CD4-positive, alpha-beta T cell treated with Interleukin-6 for 4 hours (primary cell): ENCODE measurements at regions not wholly inside any gene's neighbourhood (a gene's known extent, or its start where the extent isn't known, plus 50 kb on each side); places are given as distances from the start of the nearest gene placed in this dataset.

Experiments used
- DNase-seq: peaks from one replicate; pipeline ENCODE4 v3.0.0-alpha.2; 2020; ENCODE audit warnings: mixed read lengths

DNA sequence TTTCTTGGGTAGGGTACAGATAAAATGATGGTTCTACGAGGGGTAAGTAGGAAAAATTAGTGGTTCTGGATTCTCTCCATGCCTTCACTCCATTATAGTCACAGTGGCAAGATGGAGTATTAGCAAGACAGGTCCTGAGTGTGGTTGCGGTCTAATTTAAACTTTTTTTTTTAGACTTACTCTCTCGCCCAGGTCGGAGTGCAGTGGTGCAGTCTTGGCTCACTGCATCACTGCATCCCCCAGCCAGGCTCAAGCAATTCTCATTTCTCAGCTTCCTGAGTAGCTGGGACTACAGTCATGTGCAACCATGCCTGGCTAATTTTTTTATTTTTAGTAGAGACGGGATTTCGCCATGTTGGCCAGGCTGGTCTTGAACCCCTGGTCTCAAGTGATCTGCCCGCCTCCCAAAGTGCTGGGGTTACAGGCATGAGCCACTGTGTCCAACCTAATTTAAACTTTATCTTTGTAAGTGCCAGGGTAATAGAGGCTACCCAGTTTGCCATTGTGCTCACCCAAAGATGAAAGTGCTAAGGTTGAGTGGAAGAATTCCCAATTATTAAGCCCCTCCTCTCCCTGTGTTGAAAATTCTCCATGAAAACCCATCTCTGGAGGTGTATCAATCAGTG lies 135.6 kb downstream of the TM9SF2 start:
- no peak for DNase-seq

DNA sequence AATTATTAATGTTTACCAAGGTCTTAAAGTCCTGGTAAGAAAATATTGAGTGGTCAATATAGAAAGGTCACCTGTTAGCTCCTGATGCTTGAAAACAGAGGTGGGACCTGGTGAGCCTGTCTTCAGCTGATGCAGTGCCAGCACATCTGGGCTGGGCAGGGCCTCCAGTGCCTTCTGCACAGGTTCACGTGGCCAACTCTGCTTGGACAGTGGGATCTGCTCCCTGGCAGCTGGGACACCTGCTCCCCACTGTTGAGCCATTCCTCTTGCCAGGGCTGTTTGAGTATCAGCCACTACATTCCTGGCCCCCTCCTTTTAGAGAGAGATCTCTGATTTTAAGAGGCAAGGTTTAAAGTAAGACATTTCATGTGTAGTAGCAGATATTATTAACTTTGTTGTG lies 135.0 kb downstream of the TM9SF2 start:
- DNase-seq: no peak

DNA sequence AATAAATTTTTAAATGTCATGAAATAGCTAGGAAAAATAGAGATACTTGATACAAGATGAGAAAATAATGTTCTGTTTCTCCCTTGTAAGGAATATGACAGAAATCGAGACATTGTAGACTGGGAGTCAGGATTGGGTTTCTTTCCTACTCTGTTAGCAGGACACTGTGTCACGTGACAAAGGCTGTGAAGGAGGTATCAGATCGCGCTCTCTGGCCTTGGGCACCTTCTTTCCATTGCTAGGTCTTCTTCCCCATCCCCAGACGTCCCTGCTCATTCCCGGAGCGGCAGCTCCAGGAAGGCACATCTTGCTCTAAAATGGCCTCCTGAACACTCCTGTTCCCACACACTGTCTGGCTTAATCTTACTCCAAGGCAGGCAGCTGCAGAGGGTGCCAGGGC lies 133.4 kb downstream of the TM9SF2 start:
- no peak for DNase-seq

DNA sequence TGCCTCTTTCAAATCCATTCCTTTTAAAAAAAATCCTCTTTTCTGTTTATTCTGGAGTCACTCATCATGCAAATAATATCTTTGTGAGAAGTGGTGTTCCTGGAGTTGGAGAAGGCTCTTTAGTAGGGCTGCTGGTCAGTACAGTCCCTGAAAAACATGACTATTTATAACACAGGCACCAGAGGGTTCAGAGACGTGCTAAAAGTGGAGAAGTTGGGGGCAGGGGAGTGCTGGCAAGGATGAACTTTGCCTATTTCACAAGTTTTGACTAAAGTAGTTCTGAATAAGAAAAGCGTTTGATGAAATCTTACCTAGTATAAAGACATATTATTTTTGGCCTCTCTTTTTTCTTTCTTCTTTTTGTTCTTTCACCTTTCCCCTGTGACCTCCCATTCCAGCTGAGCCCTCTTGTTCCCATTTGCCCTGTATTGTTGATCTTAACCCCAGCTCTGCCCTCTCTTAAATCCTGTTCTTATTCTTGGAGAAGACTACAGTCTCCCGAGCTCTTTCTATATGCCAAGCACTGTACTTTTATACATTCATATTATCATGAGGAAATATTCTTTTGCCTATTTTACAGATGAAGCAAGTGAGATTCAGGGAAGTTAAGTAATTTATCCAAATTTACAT lies 129.1 kb downstream of the TM9SF2 start:
- DNase-seq: no peak

DNA sequence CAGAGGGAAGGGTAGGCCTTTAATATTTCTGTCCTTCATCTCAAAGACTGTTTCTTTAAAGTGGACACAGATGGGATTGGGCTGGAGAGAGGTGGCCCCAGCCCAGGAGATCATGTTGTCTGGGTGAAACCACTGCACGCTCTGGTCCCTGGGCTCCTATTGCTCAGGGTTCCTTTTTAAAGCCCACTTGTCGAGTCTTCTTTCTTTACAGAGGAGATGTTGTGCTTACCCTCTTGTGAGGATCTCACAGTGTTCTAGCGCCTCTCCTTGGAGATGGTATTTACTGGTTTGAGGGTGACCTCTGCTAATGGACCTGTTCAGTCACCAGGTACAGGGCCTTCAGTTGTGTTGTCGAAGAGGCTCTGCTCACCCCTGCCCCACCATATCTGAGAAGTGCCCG lies 128.4 kb downstream of the TM9SF2 start:
- no peak for DNase-seq

DNA sequence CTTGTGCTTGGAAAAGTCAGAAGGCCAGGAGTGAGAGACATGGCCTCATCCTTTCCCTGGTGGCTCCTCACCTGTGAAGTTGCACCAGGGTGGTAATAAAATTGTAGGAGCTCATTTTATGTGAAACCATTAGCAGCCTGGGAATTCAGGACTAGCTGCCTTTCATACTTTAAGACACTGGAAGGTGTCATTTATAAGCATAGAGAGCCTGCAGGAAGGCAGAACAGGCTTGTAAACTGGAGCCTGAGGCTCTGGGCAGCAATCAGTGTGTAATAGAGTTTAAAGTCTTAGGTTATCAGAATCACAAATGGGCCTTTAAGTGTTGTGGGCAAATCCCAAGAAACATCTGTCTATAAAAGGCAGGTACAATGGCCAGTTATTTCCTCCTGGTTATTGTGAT lies 127.2 kb downstream of the TM9SF2 start:
- no peak for DNase-seq

DNA sequence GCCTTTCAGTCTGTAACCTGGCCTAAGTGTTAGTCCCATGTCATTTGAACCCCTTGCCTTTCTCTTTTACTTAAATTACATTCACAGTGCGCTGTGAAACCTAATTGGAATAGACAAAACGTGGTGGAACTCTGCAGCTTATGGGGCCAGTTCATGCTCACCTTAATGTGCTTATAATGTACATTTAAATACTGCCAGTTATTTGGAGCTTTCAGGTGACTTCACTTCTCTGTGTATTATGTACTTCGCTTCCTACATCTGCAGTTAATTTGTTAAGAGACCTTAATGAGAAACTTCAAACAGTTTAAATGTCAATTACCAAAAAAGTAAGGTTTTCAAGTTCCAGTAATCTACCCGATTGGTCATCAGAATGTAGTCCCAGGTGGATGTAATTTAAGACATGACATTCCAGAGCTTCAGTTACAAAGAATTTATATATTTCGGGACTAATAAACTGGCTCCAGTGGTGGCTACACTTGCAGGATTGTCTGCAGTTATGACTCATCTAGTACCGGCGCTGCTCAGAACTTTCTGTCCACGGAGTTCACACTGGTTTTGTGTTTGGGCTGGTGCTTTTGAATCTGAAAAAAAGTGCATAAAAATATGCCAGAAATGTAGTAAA lies 125.3 kb downstream of the TM9SF2 start:
- peak; percentile 10 for DNase-seq

DNA sequence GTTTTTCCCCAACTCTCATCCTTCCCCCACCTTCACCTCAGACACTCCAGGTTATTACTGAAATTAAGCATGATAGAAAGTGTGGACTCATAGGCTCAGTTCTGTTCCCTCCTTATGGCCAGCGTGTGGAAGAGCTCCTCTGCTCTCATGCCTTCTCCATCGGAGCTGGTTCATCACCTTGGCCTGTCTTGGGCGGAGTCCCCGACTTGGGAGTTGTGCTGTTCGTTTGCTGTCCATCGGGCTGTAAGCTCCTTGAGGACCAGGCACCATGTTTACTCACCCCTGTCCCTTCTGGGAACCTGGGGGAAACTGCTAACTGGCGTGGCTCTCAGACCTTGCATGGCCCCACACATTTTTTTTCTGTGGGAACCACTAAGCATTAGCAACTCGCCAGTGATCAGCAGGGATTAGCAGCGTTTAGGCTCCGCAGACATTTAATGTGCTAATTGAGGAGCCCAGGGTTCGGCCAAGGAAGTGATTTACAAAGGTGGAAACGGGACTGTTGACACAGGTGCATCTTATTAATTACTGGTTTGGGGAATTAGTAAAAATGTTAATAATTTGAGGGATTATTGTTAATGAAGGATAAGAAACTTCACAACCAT lies 123.8 kb downstream of the TM9SF2 start:
- DNase-seq: no peak

DNA sequence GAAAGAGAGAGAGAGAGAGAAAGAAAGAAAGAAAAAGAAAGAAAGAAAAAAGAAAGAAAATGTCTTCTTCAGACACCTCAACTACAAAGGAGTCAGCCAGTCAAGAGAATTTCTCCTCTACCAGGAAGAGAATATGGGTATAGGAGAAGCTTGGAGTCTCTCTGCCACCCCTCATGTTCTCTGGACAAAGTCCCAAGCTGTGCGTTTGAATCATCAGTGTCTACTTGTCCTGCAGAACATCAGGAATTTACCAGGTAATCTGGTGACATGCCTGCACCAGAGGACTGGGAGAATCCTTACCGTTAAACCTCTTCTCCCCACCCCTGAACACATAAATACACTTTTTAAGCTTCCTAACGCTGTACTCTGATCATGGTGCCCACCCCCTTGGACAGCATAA lies 119.5 kb downstream of the TM9SF2 start:
- DNase-seq: no peak

DNA sequence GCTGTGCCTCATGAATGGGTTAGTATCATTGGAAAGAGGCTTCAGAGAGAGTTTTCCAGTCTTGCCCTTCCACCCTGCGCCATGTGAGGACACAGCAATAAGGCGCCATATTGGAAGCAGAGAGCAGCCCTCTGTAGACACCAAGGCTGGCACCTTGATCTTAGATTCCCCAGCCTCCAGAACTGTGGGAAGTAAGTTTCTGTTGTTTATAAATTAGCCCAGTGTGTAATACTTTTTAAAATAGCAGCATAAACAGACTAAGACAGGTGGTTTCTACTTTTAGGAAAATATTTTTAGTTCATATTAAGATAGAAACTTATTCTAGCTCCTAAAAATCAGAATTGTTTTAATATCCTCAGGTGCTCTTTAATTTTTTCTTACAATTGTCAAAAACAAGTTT lies 117.9 kb downstream of the TM9SF2 start:
- no peak for DNase-seq

DNA sequence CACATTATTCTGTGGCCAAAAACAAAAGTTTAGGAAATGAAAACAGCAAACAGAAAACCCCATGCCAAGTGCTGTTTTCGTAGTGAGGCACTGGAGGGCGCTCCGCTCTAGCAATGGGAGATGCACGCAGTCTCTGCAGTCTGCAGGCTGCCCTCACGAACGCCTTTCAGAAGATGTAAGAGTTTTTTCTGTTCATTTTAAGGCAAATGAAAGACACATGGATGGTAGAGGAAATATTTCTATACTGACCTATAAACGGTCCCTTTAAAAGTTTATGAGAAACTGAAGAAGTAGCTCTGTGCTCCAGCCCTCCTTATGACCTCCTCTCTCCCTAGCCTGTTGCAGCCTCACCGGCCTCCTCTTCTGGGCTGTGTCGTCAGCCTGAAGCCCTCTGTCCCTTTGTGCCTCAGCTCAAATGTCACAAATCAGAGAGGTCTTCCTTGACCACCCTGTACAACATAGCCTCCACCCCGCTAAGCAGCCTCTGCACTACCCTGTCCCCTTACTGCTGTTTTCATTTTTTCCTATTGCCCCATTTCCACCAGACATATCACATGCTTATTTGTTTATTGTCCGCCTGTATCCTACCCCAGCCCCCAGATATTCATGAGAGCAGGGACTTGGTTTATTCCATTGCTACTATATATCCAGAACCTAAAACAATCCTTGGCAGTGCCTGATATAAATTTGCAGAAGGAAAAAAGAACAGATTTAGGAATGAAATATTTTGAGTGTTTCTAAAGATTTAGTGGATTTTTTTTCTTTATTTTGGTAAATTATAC lies 116.4 kb downstream of the TM9SF2 start:
- DNase-seq: peak; percentile 33

DNA sequence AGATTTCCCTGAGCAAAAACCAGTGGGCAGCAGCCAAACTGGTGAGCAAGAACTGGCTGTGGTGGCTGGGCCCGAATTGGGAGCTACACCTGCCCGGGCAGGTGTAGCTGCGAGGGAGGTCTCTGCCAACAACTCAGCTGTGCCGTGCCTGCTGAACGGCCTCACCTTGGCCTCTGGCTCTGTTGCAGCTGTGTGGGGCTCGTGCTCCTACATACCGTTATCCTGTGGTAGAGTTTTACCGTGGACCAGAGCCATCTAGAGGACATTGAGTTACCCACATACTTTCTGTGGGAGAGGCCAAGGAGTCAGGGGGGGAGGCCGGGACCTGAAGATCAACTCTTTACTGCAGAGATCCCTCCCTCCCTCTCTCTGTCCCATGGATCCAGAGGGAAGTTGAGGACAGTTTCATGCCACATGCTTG lies 113.2 kb downstream of the TM9SF2 start:
- DNase-seq: peak; percentile 51
